ENCODE measurements at regions not wholly inside any gene's neighbourhood (a gene's known extent, or its start where the extent isn't known, plus 50 kb on each side); places are given as distances from the start of the nearest gene placed in this dataset.
"Not testable (repeated sequence)": the region's sequence is repeated elsewhere in the genome, so short reads cannot be mapped to it uniquely, and the experiment has no call there.

GRCh38 chr13:19062801-19063200 is 118.8 kb downstream of the TUBA3C start:
- DNase-seq (ENCODE audit: low read depth in 2 of 3, low spot score in 2 of 3), result no peak

GRCh38 chr13:19062019-19062646 is 119.5 kb downstream of the TUBA3C start:
- DNase-seq (ENCODE audit: low read depth in 2 of 3, low spot score in 2 of 3), result no peak

DNA sequence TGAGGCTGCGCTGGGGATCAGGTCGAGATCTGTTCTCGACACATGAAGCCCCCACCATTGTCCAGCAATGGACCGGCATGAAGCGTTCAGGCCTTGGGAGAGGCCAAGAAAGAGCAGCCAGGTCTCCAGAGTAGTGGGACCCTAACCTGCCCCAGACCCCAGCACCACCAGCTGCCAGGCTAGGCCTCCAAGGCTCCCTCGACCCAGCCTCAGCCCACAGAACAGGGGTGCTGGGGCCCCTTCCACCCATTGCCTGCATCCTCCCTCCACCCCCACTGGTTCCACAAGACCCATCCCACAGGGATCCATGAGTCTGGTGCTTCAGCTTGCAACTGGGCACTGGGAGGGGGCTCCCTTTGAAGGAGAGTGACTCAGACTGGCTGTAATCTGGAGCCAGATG is 120.3 kb downstream of the TUBA3C start:
- DNase-seq (ENCODE audit: low read depth in 2 of 3, low spot score in 2 of 3), result no peak

GRCh38 chr13:19060311-19061002 is 121.2 kb downstream of the TUBA3C start:
- DNase-seq (ENCODE audit: low read depth in 2 of 3, low spot score in 2 of 3), result no peak

- no peak for DNase-seq (ENCODE audit: low read depth in 2 of 3, low spot score in 2 of 3)
Observed at GRCh38 chr13:19059016-19059780, 122.4 kb downstream of the TUBA3C start.

GRCh38 chr13:19058566-19058965 is 123.1 kb downstream of the TUBA3C start:
- no peak for DNase-seq (ENCODE audit: low read depth in 2 of 3, low spot score in 2 of 3)

GRCh38 chr13:19057588-19058340 is 123.9 kb downstream of the TUBA3C start:
- DNase-seq (ENCODE audit: low read depth in 2 of 3, low spot score in 2 of 3), result no peak

DNA sequence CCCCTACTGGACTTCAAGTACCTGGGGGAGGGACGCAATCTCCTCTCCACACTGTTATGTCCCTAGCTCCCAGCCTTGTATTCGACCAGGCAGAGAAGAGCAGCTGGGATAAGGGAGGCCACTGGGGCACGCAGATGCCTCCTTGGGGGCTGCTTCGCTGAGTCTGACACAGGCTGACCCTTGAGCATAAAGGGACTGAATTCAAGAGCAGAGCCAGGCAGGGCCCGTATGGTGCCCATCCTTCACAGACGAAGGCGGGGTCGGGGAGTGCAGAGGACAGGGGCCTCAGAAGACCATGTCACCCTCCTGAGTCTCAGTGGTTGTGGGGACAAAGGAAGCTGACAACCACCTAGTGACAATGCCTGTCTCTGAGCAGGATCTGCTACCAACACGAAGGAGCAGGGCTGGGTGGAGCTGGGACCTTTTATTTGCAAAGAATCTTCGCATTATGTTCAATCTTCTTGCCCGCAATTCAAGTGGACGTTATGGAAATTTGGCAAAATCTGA is 124.6 kb downstream of the TUBA3C start:
- no peak for DNase-seq (ENCODE audit: low read depth in 2 of 3, low spot score in 2 of 3)

GRCh38 chr13:19056355-19056880 is 125.2 kb downstream of the TUBA3C start:
- DNase-seq (ENCODE audit: low read depth in 2 of 3, low spot score in 2 of 3), result no peak

GRCh38 chr13:19055611-19056010 is 126.0 kb downstream of the TUBA3C start:
- no peak for DNase-seq (ENCODE audit: low read depth in 2 of 3, low spot score in 2 of 3)

- no peak for DNase-seq (ENCODE audit: low read depth in 2 of 3, low spot score in 2 of 3)
Observed at GRCh38 chr13:19053561-19053960, 128.1 kb downstream of the TUBA3C start.

GRCh38 chr13:19052931-19053330 is 128.7 kb downstream of the TUBA3C start:
- no peak for DNase-seq (ENCODE audit: low read depth in 2 of 3, low spot score in 2 of 3)

GRCh38 chr13:19052180-19052579 is 129.4 kb downstream of the TUBA3C start:
- DNase-seq (ENCODE audit: low read depth in 2 of 3, low spot score in 2 of 3), result no peak

DNA sequence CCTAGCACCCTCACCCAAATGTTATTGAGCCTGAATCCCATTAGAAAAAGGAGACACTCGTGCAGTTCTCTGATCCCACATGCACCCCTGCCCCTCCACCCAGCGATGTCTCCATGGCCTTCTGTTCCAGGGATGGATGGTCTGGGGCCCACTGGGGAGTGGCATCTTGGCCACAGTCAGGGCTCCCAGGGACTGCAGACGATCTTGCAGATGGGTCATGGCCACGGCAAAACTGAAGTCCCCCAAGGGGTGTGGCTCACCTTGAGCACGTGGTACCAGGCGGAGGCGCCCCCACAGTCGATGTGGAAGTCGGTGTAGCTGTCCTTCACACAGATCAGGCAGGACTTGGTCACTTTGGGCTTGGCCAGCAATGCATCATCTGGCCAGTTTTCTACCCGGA is 130.7 kb downstream of the TUBA3C start:
- DNase-seq (ENCODE audit: low read depth in 2 of 3, low spot score in 2 of 3), result no peak

DNA sequence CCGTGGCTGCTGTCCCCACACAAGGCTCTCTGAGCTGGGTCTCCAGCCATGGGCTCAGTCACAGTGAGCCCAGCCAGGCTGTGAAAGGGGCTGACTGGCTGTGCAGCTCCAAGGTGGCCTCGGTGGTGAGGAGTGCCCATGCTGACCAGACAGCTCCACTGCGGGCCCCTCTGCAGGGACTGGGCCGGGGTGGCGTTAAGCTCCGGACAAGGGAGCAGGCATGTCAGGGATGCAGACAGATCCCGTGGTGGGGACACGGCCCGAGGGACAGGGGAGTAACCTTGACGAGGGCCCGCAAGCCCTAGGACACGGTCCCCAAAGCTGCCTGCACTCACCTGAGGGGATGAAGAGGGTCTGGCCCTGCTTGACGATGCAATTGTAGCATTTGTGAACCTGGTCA is 132.0 kb downstream of the TUBA3C start:
- not testable (repeated sequence) for DNase-seq (ENCODE audit: low read depth in 2 of 3, low spot score in 2 of 3)

DNA sequence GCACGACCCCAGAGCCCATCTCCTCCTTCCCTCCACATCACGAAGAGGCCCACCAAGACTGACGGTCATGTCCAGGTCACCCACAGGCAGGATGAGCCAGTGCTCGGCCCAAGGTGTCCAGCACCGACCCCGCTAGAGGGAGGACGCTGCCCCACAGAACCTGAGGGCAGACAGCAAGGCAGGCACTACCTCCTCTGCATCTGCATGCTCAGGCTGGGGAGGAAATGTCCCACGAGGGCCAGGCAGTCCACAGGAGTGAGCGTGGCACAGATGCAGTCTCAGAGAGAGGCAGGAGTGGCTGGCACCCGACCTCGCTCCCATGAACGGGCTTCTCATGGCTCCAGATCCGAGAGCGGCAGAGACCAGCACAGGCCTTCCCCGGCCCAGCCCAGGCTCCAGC is 133.2 kb downstream of the TUBA3C start:
- DNase-seq (ENCODE audit: low read depth in 2 of 3, low spot score in 2 of 3), result no peak

DNA sequence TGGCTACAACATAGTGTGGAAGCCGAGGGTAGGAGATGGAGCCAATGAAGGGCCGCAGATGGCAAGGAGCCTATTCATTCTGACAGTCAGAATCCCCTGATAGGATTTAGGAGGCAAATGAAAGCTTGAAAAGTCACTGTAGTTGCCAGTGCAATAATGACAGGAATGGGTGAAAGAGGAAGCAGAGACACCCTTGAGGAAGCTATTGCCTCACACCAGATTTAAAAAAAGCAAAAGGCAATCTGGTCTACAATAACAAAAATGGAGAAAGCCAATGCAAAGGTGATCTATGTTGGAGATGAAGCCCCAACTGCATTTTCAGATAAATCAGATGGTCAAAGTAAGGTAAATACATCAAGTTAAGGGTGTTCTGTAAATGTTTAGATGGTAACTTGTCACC is 158.5 kb downstream of the TUBA3C start:
- DNase-seq (ENCODE audit: low read depth in 2 of 3, low spot score in 2 of 3), result no peak

DNA sequence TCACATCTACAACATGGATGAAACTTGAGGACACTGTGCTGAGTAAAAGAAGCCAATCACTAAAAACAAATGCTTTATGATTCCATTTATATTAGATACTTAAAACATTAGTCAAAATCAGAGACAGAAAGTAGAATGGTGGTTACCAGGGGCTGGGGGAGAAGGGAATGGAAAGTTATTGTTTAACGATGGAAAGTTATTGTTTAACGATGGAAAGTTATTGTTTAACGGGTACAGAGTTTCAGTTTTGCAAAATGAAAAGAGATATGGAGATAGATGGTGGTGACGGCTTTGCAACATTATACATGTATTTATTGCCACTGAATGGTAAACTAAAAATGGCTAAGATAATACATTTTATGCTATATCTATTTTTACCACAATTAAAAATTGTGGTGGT is 160.6 kb downstream of the TUBA3C start:
- no peak for DNase-seq (ENCODE audit: low read depth in 2 of 3, low spot score in 2 of 3)

GRCh38 chr13:18998389-18998788 is 183.2 kb downstream of the TUBA3C start:
- DNase-seq (ENCODE audit: low read depth in 2 of 3, low spot score in 2 of 3), result no peak

- no peak for DNase-seq (ENCODE audit: low read depth in 2 of 3, low spot score in 2 of 3)
Observed at GRCh38 chr13:18996627-18997051, 185.0 kb downstream of the TUBA3C start.

GRCh38 chr13:18996221-18996620 is 185.4 kb downstream of the TUBA3C start:
- no peak for DNase-seq (ENCODE audit: low read depth in 2 of 3, low spot score in 2 of 3)
